Activated T-cell treated with anti-CD3 and anti-CD28 coated beads, Interleukin-2, amount 50 U/mL, for 72 hours (primary cell): ENCODE measurements at regions not wholly inside any gene's neighbourhood (a gene's known extent, or its start where the extent isn't known, plus 50 kb on each side); places are given as distances from the start of the nearest gene placed in this dataset.
"Not testable (repeated sequence)": the region's sequence is repeated elsewhere in the genome, so short reads cannot be mapped to it uniquely, and the experiment has no call there.

Experiments used
- ATAC-seq, 2 donors: fragments of 150-1000 bp; cut with Tn5 transposase; replicated peaks in 1 of 2; 2 replicates each; pipeline ENCODE4 v1.10.0; 2021; ENCODE audit warnings: moderate library complexity in 2 of 2, mild to moderate bottlenecking in 1 of 2
- DNase-seq, 2 donors: peaks; one replicate each; pipeline ENCODE4 v3.0.0; 2021 to 2022; ENCODE audit warnings: mixed read lengths in 1 of 2
- H3K27ac Mint-ChIP-seq: one replicate; pipeline ENCODE4 v1.8.0; 2022; ENCODE audit warnings: mild to moderate bottlenecking, moderate library complexity, mixed read lengths
- H3K27me3 Mint-ChIP-seq: one replicate; pipeline ENCODE4 v1.8.0; 2022; ENCODE audit warnings: low read depth, mixed read lengths
- H3K36me3 Mint-ChIP-seq, 2 donors: one replicate each; pipeline ENCODE4 v1.8.0; 2022; ENCODE audit warnings: mixed read lengths in 2 of 2, mild to moderate bottlenecking in 1 of 2; ENCODE audit not compliant: insufficient read depth in 2 of 2
- H3K4me1 Mint-ChIP-seq: one replicate; pipeline ENCODE4 v1.8.0; 2022; ENCODE audit warnings: low read depth, mixed read lengths
- H3K4me3 Mint-ChIP-seq, 2 donors: one replicate each; pipeline ENCODE4 v1.8.0; 2022; ENCODE audit warnings: mild to moderate bottlenecking in 2 of 2, mixed read lengths in 2 of 2, moderate library complexity in 2 of 2
- H3K9me3 Mint-ChIP-seq, 2 donors: one replicate each; pipeline ENCODE4 v1.8.0; 2022; ENCODE audit warnings: mixed read lengths in 2 of 2

DNA sequence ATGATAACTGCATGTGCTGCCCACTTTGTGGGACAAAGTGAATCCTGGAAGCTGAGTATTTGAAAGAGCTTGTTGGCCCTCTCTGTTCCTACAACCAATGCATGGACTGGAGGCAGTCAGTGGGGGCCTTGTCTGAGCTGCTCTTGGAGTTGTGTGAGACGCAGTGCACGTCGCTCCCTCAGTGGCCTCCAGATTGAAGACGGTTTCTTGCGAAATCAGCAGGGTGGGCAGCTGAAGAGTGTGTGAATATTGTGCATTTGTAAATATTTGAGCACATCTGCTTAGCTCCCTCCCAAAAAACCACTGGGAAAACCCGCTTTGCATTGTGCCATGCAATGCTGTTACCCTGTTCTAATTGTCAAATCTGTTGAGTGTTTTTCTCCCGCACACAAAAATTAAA is 782.8 kb downstream of the PLCL1 start:
- no peaks in the 10 kb centered on the region for H3K9me3 Mint-ChIP-seq
- no peak overlapping the region for H3K4me3 Mint-ChIP-seq
- no peak overlapping the region for H3K27ac Mint-ChIP-seq
- ATAC-seq, result no peak
- H3K4me1 Mint-ChIP-seq, result no peaks in the 10 kb centered on the region
- H3K27me3 Mint-ChIP-seq, result no peaks in the 10 kb centered on the region
- H3K36me3 Mint-ChIP-seq, result no peaks in the 10 kb centered on the region
- no peak for DNase-seq

- DNase-seq (no peak), ATAC-seq (no peak)
- no peak overlapping the region for H3K4me3 Mint-ChIP-seq
- no peaks in the 10 kb centered on the region for H3K36me3 Mint-ChIP-seq
- no peak overlapping the region for H3K27ac Mint-ChIP-seq
- H3K9me3 Mint-ChIP-seq, result peaks cover 3 to 4% of the 10 kb centered on the region in 2 donors
- H3K27me3 Mint-ChIP-seq, result no peaks in the 10 kb centered on the region
- H3K4me1 Mint-ChIP-seq, result no peaks in the 10 kb centered on the region
Measured at GRCh38 chr2:198571393-198571792, 767.0 kb downstream of the PLCL1 start.

DNA sequence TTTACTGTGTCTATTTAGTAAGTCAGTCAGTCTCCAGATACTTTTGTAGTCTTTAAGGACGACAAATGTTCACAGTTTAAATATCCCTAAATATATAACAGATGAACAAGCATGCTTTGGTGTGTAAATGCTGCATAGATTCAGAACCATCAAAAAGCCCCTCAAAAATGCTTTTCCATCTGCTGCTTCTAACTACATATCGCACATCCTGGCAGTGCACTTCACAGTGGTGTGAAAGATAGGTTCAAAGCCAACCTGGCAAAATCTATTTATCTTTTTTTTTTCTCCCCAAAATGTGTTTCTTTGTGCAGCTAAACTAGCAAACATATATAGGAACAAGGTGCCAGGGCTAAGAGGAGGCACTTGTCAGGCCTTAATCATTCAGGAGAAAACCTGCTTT is 753.8 kb downstream of the PLCL1 start:
- Mint-ChIP-seq H3K9me3 (peaks cover 0 to 9% of the 10 kb centered on the region in 2 donors), H3K27me3 (no peaks in the 10 kb centered on the region), H3K27ac (no peak overlapping the region), H3K4me3 (no peak overlapping the region), H3K4me1 (no peaks in the 10 kb centered on the region), H3K36me3 (no peaks in the 10 kb centered on the region)
- ATAC-seq, result no peak
- DNase-seq, result no peak

DNA sequence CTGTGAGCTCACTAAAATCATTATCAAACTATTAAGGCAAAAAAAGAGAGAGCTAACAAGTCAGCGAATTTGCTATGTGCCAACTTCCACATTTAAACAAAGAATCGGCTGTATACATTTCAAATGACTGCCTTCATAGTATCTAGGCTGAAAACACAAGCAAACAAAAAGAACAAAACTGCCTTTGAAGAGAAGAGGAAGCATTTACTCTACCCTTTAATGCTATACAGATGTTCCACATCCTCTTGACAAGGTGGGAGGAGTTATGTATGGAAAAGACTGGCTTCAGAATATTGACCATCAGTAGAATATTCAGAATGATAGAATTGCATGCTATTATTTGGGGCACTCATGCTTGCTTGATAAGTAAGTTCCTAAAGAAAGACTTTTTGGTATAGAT is 741.7 kb downstream of the PLCL1 start:
- Mint-ChIP-seq H3K4me3 (no peak overlapping the region), H3K27ac (no peak overlapping the region), H3K4me1 (no peaks in the 10 kb centered on the region), H3K27me3 (no peaks in the 10 kb centered on the region), H3K36me3 (no peaks in the 10 kb centered on the region), H3K9me3 (peaks cover 0 to 2% of the 10 kb centered on the region in 2 donors)
- DNase-seq, result no peak
- ATAC-seq, result no peak

GRCh38 chr2:198545411-198545810 is 741.0 kb downstream of the PLCL1 start:
- Mint-ChIP-seq H3K4me3 (no peak overlapping the region), H3K27me3 (no peaks in the 10 kb centered on the region), H3K36me3 (no peaks in the 10 kb centered on the region), H3K9me3 (no peaks in the 10 kb centered on the region), H3K4me1 (no peaks in the 10 kb centered on the region), H3K27ac (no peak overlapping the region)
- no peak for ATAC-seq
- no peak for DNase-seq

GRCh38 chr2:198544461-198544860 is 740.1 kb downstream of the PLCL1 start:
- H3K9me3 Mint-ChIP-seq, result no peaks in the 10 kb centered on the region
- H3K4me3 Mint-ChIP-seq, result no peak overlapping the region
- H3K27ac Mint-ChIP-seq, result no peak overlapping the region
- no peaks in the 10 kb centered on the region for H3K4me1 Mint-ChIP-seq
- H3K27me3 Mint-ChIP-seq, result no peaks in the 10 kb centered on the region
- H3K36me3 Mint-ChIP-seq, result no peaks in the 10 kb centered on the region
- DNase-seq (no peak), ATAC-seq (no peak)

- Mint-ChIP-seq H3K36me3 (no peaks in the 10 kb centered on the region), H3K4me3 (no peak overlapping the region), H3K27me3 (no peaks in the 10 kb centered on the region), H3K9me3 (no peaks in the 10 kb centered on the region), H3K27ac (no peak overlapping the region), H3K4me1 (no peaks in the 10 kb centered on the region)
- ATAC-seq (no peak), DNase-seq (no peak)
Measured at GRCh38 chr2:198534756-198535155, 730.4 kb downstream of the PLCL1 start.

DNA sequence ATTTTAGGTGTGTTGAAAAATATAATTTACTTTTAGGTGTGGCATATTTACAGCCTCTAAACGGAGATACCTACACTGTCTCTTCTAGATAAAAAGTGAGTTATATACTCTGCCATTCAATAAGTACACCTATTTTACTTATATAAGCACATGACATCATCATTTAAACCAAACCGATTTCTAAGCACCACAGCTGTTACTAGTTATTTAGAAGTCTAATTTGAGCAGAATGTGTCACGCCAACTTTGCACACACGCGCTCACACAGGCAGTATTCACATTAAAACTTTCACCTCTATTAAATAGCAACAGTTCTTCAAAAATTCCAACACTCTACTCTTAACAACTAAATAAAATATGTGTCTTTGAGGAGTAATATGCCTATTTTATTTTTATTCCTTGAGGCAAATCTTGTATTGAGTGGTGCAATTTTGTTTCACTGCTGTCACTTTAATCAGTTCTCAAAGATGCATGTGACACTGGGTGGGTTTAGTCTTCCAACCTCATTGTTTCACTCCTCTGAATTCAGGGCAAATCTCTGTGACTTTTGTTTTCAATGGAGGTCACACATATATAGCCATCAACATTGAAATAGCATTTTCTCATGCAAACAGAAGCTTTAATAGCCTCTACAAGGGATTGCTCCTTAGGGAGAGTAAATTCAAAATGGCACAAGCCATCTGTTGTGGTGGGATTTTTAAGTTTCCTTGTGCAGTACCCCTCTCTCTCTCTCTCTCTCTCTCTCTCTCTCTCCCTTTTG is 721.0 kb downstream of the PLCL1 start:
- no peak overlapping the region for H3K4me3 Mint-ChIP-seq
- ATAC-seq (no peak), DNase-seq (no peak)
- no peaks in the 10 kb centered on the region for H3K27me3 Mint-ChIP-seq
- H3K27ac Mint-ChIP-seq, result no peak overlapping the region
- no peaks in the 10 kb centered on the region for H3K36me3 Mint-ChIP-seq
- H3K9me3 Mint-ChIP-seq, result no peaks in the 10 kb centered on the region
- no peaks in the 10 kb centered on the region for H3K4me1 Mint-ChIP-seq

GRCh38 chr2:198523710-198524109 is 719.3 kb downstream of the PLCL1 start:
- DNase-seq (no peak), ATAC-seq (no peak)
- no peaks in the 10 kb centered on the region for H3K4me1 Mint-ChIP-seq
- H3K27ac Mint-ChIP-seq, result no peak overlapping the region
- H3K9me3 Mint-ChIP-seq, result no peaks in the 10 kb centered on the region
- no peak overlapping the region for H3K4me3 Mint-ChIP-seq
- no peaks in the 10 kb centered on the region for H3K36me3 Mint-ChIP-seq
- H3K27me3 Mint-ChIP-seq, result no peaks in the 10 kb centered on the region

DNA sequence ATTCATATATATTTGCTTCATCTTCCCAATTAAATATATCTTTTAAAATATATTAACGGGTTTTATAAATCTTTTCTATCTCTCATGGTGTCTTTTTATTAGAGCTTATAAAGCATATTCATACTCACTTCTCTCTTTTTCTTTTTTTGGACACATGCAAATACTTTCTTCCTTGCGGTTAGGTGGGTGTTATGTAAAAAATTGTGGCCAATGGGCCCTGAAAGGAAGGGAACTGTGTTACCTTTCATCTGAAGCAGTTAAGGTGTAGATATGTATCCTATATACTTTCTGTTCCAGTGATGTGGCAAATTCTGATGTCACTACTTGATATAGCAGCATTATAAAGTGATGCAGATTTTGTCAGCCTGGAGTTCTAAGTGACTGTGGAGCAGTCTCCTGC is 714.5 kb downstream of the PLCL1 start:
- no peaks in the 10 kb centered on the region for H3K36me3 Mint-ChIP-seq
- ATAC-seq (no peak), DNase-seq (no peak)
- no peaks in the 10 kb centered on the region for H3K4me1 Mint-ChIP-seq
- no peak overlapping the region for H3K27ac Mint-ChIP-seq
- no peak overlapping the region for H3K4me3 Mint-ChIP-seq
- no peaks in the 10 kb centered on the region for H3K9me3 Mint-ChIP-seq
- no peaks in the 10 kb centered on the region for H3K27me3 Mint-ChIP-seq

GRCh38 chr2:198517976-198518375 is 713.6 kb downstream of the PLCL1 start:
- ATAC-seq, result no peak
- H3K27me3 Mint-ChIP-seq, result no peaks in the 10 kb centered on the region
- no peak overlapping the region for H3K4me3 Mint-ChIP-seq
- no peaks in the 10 kb centered on the region for H3K9me3 Mint-ChIP-seq
- no peak for DNase-seq
- H3K36me3 Mint-ChIP-seq, result no peaks in the 10 kb centered on the region
- H3K27ac Mint-ChIP-seq, result no peak overlapping the region
- H3K4me1 Mint-ChIP-seq, result no peaks in the 10 kb centered on the region

- not testable (repeated sequence) for H3K4me3 Mint-ChIP-seq, H3K27ac Mint-ChIP-seq, ATAC-seq, H3K9me3 Mint-ChIP-seq, H3K27me3 Mint-ChIP-seq, H3K4me1 Mint-ChIP-seq, DNase-seq, H3K36me3 Mint-ChIP-seq
Measured at GRCh38 chr2:198508610-198509009, 704.2 kb downstream of the PLCL1 start.

DNA sequence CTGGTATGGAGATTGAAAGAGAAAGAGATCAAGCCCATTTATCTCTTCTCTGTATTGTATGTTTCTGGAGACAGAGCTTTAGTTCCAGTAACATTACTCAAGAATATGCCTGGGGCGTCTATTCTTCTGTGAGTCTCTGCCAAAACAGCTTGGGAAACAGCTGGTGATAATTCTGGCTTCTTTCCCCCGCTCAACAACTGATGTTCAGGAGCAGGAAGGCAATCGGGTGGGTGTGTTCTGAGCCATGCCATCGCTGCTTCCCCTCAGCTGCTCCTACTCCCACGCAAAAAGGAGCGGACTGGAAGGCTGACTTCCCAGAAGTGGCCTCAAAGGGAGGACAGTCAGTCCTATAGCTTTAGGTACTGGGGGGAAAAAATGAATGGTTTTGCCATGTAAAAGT is 695.1 kb downstream of the PLCL1 start:
- no peaks in the 10 kb centered on the region for H3K9me3 Mint-ChIP-seq

DNA sequence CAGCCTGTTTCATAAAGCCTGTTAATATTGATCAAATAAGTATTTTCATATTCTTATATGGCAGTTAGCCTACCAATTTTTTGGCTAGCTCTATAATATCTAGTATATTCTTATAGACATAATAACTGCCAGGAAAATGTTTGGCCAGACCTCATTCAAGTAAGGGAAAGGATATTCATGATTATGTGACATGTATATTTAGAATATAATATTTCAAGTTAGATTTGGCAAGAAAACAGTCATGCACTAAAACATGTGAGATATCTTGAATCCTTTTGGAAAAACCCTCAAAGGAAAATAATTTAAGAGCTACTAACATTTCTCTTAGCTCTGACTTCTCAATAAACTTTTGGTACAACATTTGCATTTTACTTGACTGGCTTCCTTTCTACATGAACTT is 694.1 kb downstream of the PLCL1 start:
- H3K9me3 Mint-ChIP-seq, result no peaks in the 10 kb centered on the region
- no peak overlapping the region for H3K4me3 Mint-ChIP-seq
- no peak overlapping the region for H3K27ac Mint-ChIP-seq
- DNase-seq (no peak), ATAC-seq (no peak)
- H3K4me1 Mint-ChIP-seq, result no peaks in the 10 kb centered on the region
- no peaks in the 10 kb centered on the region for H3K36me3 Mint-ChIP-seq
- no peaks in the 10 kb centered on the region for H3K27me3 Mint-ChIP-seq

More for the DNA sequence above, 695.1 kb downstream of the PLCL1 start:
- Mint-ChIP-seq H3K4me1 (no peaks in the 10 kb centered on the region), H3K27ac (no peak overlapping the region), H3K36me3 (no peaks in the 10 kb centered on the region), H3K27me3 (no peaks in the 10 kb centered on the region), H3K4me3 (no peak overlapping the region)
- ATAC-seq, result no peak
- no peak for DNase-seq
